SW480 (cell line): ENCODE measurements at regions not wholly inside any gene's neighbourhood (a gene's known extent, or its start where the extent isn't known, plus 50 kb on each side); places are given as distances from the start of the nearest gene placed in this dataset.

Experiments
- DNase-seq: peaks from one replicate; pipeline ENCODE4 v3.0.0-alpha.2; 2016; ENCODE audit warnings: low spot score

- no peak for DNase-seq
Measured at GRCh38 chr1:99163671-99164070, 100.6 kb upstream of the PLPPR4 start.

DNA sequence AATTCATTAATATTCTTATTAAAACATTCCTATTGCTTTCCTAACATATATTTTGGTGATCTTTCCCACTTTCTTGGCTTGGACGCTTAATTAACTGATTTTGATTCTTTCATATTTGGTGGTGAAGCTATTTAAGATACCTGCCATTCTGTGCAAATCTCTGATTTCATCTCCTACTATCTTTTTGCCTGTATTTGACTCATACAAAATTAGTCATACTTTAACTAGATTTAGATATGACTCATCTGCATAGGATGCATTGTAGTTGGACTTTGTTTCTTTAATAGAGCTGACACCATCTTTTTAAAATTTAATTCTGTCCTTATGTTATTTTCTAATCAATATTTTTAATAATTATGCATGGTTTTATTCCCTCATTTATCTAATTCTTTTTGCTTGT is 93.8 kb upstream of the PLPPR4 start:
- peak; percentile 63 for DNase-seq

DNA sequence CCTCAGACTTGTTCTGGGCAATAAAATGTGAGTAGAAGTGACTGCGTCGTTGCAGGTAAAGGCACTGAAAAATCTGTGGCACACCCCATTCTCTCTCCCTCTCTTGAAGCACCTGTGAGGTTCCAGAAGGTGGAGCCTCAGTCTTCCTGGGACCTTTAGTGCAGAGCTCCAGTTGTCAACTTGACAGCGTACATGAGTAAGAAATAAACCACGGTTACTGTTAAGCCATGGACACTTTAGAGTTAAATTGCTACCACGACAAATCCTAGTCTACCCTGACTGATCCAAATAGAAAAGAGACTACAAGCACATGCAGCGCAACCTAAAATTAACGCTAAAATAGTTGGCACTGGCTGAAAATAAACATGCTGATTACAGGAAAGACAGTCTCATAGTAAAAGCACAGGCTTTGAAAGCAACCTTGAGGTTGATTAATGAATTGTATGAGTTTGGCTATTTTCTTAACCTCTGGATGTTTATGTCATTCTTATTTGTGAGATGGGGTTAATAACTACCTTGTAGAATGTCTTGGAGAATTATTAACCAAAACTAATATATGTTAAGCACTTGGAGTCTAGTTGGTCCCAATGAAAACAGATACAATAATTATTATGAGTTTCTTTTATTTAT is 93.0 kb upstream of the PLPPR4 start:
- peak; percentile 9 for DNase-seq

GRCh38 chr1:99173282-99173681 is 91.0 kb upstream of the PLPPR4 start:
- no peak for DNase-seq

DNA sequence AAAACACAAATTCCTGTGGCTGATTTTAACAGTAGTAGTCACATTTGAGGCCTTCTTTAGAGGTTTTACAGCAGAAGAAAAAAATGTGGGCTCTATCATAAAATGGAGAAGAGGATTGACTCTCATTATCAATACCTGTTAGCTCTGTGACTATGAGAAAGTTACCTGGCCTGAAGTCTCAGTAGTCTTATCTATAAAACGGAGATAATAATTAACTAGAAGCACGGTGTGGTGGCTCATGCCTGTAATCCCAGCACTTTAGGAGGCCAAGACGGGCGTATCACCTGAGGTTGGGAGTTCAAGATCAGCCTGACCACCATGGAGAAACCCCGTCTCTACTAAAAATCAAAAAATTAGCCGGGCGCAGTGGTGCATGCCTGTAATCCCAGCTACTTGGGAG is 90.4 kb upstream of the PLPPR4 start:
- no peak for DNase-seq

DNA sequence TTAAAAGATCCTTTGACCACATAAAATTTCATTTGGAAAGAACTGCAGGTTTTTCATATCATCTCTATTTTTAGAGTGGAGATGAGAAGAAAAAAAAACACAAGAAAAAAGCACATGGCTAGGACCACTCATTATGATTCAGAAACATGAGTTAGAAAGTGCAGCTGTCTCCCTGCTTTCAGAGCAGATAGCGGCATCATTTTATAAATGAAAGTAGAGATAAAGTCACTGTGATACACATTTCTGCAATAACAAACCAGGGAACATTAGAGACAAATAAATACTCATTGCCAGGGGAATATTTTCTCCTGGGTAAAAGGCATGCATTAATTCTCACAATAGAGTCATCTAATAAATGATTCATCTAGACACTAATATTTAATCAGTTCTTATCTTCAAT is 87.5 kb upstream of the PLPPR4 start:
- no peak for DNase-seq

GRCh38 chr1:99177465-99177864 is 86.8 kb upstream of the PLPPR4 start:
- DNase-seq = no peak

DNA sequence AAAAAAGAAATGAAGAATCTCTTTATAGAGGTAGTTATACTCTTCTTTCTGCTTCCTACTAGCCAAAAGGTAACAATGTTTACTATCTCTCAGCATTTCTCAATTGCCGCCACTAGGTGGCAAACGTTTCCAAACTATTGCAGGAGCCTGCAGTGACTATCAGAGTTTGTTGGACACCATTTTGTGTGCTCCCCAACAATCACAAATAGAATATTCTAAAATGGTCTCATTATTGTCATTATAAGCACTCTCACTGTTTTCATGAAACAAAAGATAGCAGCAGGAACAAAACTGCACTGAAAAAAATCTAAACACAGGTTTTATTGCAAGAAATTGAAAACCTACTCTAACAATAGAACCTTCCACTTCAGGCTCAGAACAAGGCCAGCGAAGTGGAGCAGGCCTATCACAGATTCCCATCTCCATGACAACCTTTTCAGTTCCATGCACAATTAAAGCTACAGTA is 83.9 kb upstream of the PLPPR4 start:
- DNase-seq = peak; percentile 77

GRCh38 chr1:99180915-99181314 is 83.4 kb upstream of the PLPPR4 start:
- DNase-seq = no peak

DNA sequence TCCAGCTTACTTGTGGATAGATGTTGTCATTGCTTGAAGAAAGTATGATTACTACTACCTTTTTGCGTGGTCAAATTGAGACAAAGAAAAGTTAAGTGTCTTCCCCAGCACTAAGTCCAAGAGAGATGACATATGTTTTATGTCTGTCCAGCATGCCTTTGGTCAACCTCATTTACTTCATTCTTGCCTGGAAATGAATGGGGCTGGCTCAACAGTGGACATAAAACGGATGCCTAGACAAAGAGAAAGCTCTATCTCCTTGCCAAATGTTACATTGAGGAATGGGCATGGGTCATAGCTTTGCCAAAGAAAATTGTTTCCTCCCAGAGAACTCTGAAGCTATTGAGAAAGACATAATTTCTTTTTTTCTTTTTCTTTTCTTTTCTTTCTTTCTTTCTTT is 82.4 kb upstream of the PLPPR4 start:
- DNase-seq = no peak

DNA sequence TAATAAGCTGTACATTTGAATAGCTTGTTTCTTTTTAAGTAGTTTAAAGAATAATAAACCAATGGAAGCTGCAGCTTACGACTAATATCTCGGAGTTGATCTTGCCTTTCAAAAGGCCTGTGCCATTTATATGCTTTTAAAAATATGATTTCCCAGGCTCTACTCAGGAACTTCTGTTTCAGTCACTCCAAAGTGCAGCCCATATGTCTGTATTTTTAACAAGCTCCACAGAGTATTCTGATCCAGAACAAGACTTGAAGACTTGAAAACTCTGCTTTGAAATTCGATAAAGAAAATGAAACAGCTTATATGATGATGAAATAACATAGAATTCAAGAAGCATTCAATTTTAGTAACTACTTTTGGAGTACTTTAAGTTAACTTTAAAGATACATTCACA is 79.1 kb upstream of the PLPPR4 start:
- no peak for DNase-seq

DNA sequence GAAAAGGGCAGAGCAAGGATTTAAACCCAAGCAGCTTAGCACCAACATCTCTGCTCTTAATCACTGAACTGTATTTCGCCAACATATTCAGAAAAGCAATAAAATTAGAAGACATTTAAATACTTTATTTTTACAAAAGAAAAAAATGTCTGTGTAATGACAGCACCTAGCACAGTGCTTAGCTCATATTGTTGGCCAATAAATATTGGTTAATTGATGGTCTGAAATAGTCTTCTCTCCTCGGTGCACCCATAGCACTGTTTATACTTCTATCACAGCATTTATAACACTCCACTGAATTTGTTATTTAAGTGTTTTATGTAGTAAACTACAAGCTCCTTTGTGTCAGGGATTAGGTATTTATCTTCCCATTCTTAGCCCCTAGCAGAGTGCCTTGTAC is 70.9 kb upstream of the PLPPR4 start:
- DNase-seq = no peak

GRCh38 chr1:99198393-99198792 is 65.9 kb upstream of the PLPPR4 start:
- DNase-seq = no peak

DNA sequence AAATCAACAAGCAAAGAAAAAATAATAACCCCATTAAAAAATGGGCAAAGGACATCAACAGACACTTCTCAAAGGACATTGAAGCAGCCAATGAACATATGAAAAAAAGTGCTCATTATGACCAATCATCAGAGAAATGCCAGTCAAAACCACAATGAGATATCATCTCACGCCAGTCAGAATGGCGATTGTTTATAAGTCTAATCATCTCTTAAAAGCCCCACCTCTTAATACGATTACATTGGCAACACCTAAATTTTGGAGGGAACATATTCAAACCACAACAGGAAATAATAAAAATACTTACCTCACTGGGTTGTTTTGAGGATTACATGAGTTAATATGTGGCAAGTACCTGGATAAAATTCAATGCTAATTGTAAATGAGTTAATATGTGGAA is 57.1 kb upstream of the PLPPR4 start:
- peak; percentile 60 for DNase-seq
